ENCODE measurements at regions not wholly inside any gene's neighbourhood (a gene's known extent, or its start where the extent isn't known, plus 50 kb on each side); places are given as distances from the start of the nearest gene placed in this dataset.
"Not testable (repeated sequence)": the region's sequence is repeated elsewhere in the genome, so short reads cannot be mapped to it uniquely, and the experiment has no call there.

- 94% methylated on average over 6 of the region's 7 CpGs for WGBS (ENCODE audit: insufficient coverage)
- Mint-ChIP-seq H3K4me3 (no peak overlapping the region), H3K27me3 (ENCODE audit: low read depth in 2 of 2) (no peaks in the 10 kb centered on the region), H3K36me3 (no peaks in the 10 kb centered on the region), H3K27ac (no peak overlapping the region), H3K4me1 (no peaks in the 10 kb centered on the region), H3K9me3 (peaks cover 6 to 13% of the 10 kb centered on the region in 2 donors)
- H3K4me3 ChIP-seq (ENCODE audit: low read length), result no peak overlapping the region
- no peak for TF ChIP-seq CTCF (IDR thresholded peaks at IDR 0.05)
- no peak overlapping the region for H3K27ac ChIP-seq (ENCODE audit: low read length)
- H3K27me3 ChIP-seq (ENCODE audit: control insufficient read depth, insufficient read depth, low read length), result no peaks in the 10 kb centered on the region
- DNase-seq (no peak), ATAC-seq (no peak)
- peaks cover 3% of the 10 kb centered on the region for H3K9me3 ChIP-seq (ENCODE audit: control insufficient read depth, insufficient read depth, low read length)
- no peaks in the 10 kb centered on the region for H3K4me1 ChIP-seq (ENCODE audit: control insufficient read depth, insufficient read depth, low read length)
- H3K36me3 ChIP-seq (ENCODE audit: control insufficient read depth, insufficient read depth, low read length), result no peaks in the 10 kb centered on the region
- intact Hi-C loops (cut with micrococcal nuclease), result no loop called here
Measured at GRCh38 chr9:27836661-27837401, 263.6 kb upstream of the C9orf72 start.

GRCh38 chr9:27838876-27839275 lies 265.6 kb upstream of the C9orf72 start:
- H3K9me3 Mint-ChIP-seq, result peaks cover 6 to 13% of the 10 kb centered on the region in 2 donors
- no peak for DNase-seq
- H3K4me3 Mint-ChIP-seq, result no peak overlapping the region
- peaks cover 3% of the 10 kb centered on the region for H3K9me3 ChIP-seq (ENCODE audit: control insufficient read depth, insufficient read depth, low read length)
- H3K36me3 Mint-ChIP-seq, result no peaks in the 10 kb centered on the region
- no peak overlapping the region for H3K4me3 ChIP-seq (ENCODE audit: low read length)
- no peaks in the 10 kb centered on the region for H3K4me1 Mint-ChIP-seq
- no peak overlapping the region for H3K27ac ChIP-seq (ENCODE audit: low read length)
- no peaks in the 10 kb centered on the region for H3K27me3 Mint-ChIP-seq (ENCODE audit: low read depth in 2 of 2)
- H3K27me3 ChIP-seq (ENCODE audit: control insufficient read depth, insufficient read depth, low read length), result no peaks in the 10 kb centered on the region
- intact Hi-C loops (cut with micrococcal nuclease), result no loop called here
- H3K27ac Mint-ChIP-seq, result no peak overlapping the region
- ATAC-seq, result no peak
- H3K36me3 ChIP-seq (ENCODE audit: control insufficient read depth, insufficient read depth, low read length), result no peaks in the 10 kb centered on the region
- WGBS (ENCODE audit: insufficient coverage), result 92% methylated on average over 3 of the region's 3 CpGs
- no peak for TF ChIP-seq CTCF (IDR thresholded peaks at IDR 0.05)
- no peaks in the 10 kb centered on the region for H3K4me1 ChIP-seq (ENCODE audit: control insufficient read depth, insufficient read depth, low read length)

GRCh38 chr9:27839767-27840166 lies 266.5 kb upstream of the C9orf72 start:
- DNase-seq; H3K4me3 ChIP-seq (ENCODE audit: low read length); H3K27me3 ChIP-seq (ENCODE audit: control insufficient read depth, insufficient read depth, low read length); intact Hi-C loops (cut with micrococcal nuclease); H3K9me3 ChIP-seq (ENCODE audit: control insufficient read depth, insufficient read depth, low read length); H3K4me3 Mint-ChIP-seq; H3K27me3 Mint-ChIP-seq (ENCODE audit: low read depth in 2 of 2); H3K27ac ChIP-seq (ENCODE audit: low read length); H3K36me3 Mint-ChIP-seq; ATAC-seq; H3K27ac Mint-ChIP-seq; H3K4me1 Mint-ChIP-seq; H3K36me3 ChIP-seq (ENCODE audit: control insufficient read depth, insufficient read depth, low read length); H3K4me1 ChIP-seq (ENCODE audit: control insufficient read depth, insufficient read depth, low read length): not testable (repeated sequence)
- no CpG with 5 or more reads among the region's 1 CpG for WGBS (ENCODE audit: insufficient coverage)
- H3K9me3 Mint-ChIP-seq, result peaks cover 6 to 13% of the 10 kb centered on the region in 2 donors

GRCh38 chr9:27844797-27845196 lies 271.5 kb upstream of the C9orf72 start:
- ATAC-seq (no peak), DNase-seq (no peak)
- Histone ChIP-seq H3K9me3 (ENCODE audit: control insufficient read depth, insufficient read depth, low read length) (no peaks in the 10 kb centered on the region), H3K4me1 (ENCODE audit: control insufficient read depth, insufficient read depth, low read length) (no peaks in the 10 kb centered on the region), H3K36me3 (ENCODE audit: control insufficient read depth, insufficient read depth, low read length) (no peaks in the 10 kb centered on the region), H3K4me3 (ENCODE audit: low read length) (no peak overlapping the region), H3K27ac (ENCODE audit: low read length) (no peak overlapping the region), H3K27me3 (ENCODE audit: control insufficient read depth, insufficient read depth, low read length) (no peaks in the 10 kb centered on the region)
- H3K4me1 Mint-ChIP-seq, result no peaks in the 10 kb centered on the region
- TF ChIP-seq CTCF (IDR thresholded peaks at IDR 0.05), result no peak
- H3K27ac Mint-ChIP-seq, result no peak overlapping the region
- H3K27me3 Mint-ChIP-seq (ENCODE audit: low read depth in 2 of 2), result no peaks in the 10 kb centered on the region
- H3K9me3 Mint-ChIP-seq, result peaks cover 2% of the 10 kb centered on the region in 2 donors
- no peak overlapping the region for H3K4me3 Mint-ChIP-seq
- H3K36me3 Mint-ChIP-seq, result no peaks in the 10 kb centered on the region
- WGBS (ENCODE audit: insufficient coverage), result 50% methylated on average over 1 of the region's 1 CpG
- intact Hi-C loops (cut with micrococcal nuclease), result no loop called here
